ENCODE measurements at regions not wholly inside any gene's neighbourhood (a gene's known extent, or its start where the extent isn't known, plus 50 kb on each side); places are given as distances from the start of the nearest gene placed in this dataset.

DNA sequence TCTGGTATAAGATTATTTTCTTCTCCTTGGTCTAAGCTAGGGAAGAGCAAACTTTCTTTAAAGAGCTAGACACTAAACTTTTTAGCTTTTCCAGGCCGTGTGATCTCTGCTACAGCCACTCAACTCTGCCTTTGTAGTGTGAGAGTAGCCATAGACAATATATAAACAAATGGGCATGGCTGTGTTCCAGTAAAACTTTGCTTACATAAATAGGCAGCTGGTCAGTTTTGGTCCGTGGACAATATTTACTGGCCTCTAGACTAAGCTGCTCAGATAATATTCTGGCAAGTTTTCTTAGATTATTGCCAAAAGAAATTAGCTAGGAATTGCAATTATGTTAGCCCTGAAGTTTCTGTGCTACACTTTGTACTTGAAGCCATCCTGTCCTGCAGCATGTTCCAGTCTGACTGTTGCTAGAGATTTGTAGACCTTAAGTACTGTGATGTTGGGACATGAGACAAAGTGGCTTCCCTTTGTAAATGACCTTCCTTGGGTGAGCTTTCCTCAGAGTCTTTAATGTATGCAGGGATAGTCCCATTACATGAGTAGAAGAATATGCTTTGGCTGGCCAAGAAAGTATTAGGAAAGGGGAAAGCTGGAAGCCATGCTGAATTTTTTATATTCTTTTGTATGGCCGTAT lies 126.9 kb downstream of the SOX11 start:
- TF ChIP-seq TCF4 (CRISPR knock-in tag; IDR thresholded peaks at IDR 0.05; ENCODE audit: borderline replicate concordance) = no peak
- no peak for TF ChIP-seq CREB5 (CRISPR knock-in tag; IDR thresholded peaks at IDR 0.05; ENCODE audit: low read depth)
- TF ChIP-seq, protein P1, sequence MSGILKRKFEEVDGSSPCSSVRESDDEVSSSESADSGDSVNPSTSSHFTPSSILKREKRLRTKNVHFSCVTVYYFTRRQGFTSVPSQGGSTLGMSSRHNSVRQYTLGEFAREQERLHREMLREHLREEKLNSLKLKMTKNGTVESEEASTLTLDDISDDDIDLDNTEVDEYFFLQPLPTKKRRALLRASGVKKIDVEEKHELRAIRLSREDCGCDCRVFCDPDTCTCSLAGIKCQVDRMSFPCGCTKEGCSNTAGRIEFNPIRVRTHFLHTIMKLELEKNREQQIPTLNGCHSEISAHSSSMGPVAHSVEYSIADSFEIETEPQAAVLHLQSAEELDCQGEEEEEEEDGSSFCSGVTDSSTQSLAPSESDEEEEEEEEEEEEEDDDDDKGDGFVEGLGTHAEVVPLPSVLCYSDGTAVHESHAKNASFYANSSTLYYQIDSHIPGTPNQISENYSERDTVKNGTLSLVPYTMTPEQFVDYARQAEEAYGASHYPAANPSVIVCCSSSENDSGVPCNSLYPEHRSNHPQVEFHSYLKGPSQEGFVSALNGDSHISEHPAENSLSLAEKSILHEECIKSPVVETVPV (CRISPR knock-in tag; IDR thresholded peaks at IDR 0.05) = no peak
- TF ChIP-seq SNAI2 (CRISPR knock-in tag; IDR thresholded peaks at IDR 0.05) = no peak
- TF ChIP-seq, protein P2, sequence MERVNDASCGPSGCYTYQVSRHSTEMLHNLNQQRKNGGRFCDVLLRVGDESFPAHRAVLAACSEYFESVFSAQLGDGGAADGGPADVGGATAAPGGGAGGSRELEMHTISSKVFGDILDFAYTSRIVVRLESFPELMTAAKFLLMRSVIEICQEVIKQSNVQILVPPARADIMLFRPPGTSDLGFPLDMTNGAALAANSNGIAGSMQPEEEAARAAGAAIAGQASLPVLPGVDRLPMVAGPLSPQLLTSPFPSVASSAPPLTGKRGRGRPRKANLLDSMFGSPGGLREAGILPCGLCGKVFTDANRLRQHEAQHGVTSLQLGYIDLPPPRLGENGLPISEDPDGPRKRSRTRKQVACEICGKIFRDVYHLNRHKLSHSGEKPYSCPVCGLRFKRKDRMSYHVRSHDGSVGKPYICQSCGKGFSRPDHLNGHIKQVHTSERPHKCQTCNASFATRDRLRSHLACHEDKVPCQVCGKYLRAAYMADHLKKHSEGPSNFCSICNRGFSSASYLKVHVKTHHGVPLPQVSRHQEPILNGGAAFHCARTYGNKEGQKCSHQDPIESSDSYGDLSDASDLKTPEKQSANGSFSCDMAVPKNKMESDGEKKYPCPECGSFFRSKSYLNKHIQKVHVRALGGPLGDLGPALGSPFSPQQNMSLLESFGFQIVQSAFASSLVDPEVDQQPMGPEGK (CRISPR knock-in tag; IDR thresholded peaks at IDR 0.05; ENCODE audit: borderline replicate concordance) = no peak
- TF ChIP-seq ZC3H10 (CRISPR knock-in tag; IDR thresholded peaks at IDR 0.05) = no peak
- TF ChIP-seq ISL1 (CRISPR knock-in tag; IDR thresholded peaks at IDR 0.05) = no peak
- no peak for TF ChIP-seq ZNF8 (CRISPR knock-in tag; IDR thresholded peaks at IDR 0.05)
- TF ChIP-seq ARNTL (CRISPR knock-in tag; IDR thresholded peaks at IDR 0.05; ENCODE audit: borderline replicate concordance, low read depth) = no peak
- no peak for TF ChIP-seq BACH2 (CRISPR knock-in tag; IDR thresholded peaks at IDR 0.05; ENCODE audit: borderline replicate concordance)
- TF ChIP-seq ZFP3 (CRISPR knock-in tag; IDR thresholded peaks at IDR 0.05) = no peak
- ATAC-seq = no peak

DNA sequence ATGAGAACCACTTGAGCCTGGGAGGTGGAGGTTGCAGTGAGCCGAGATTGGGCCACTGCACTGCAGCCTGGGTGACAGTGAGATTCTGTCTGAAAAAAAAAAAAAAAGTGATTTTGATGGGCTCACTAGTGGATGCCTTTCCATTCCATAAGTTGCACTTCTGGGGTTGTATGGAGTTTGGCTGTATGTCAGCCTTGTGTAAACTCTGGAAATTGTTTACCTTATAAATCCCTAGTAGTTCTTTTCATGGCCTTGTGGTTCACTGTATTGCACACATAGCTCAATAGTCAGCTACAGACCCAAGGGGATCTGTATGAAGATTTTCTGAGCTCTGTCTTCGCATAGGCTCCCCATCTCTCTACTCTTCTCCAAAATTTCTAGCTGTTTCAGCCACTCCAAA lies 131.9 kb downstream of the SOX11 start:
- no peak for ATAC-seq

GRCh38 chr2:5825686-5826085 lies 133.5 kb downstream of the SOX11 start:
- ATAC-seq = no peak
- TF ChIP-seq CSDC2 (CRISPR knock-in tag; IDR thresholded peaks at IDR 0.05) = no peak
- no peak for TF ChIP-seq SNAI2 (CRISPR knock-in tag; IDR thresholded peaks at IDR 0.05)
- TF ChIP-seq, protein P3, sequence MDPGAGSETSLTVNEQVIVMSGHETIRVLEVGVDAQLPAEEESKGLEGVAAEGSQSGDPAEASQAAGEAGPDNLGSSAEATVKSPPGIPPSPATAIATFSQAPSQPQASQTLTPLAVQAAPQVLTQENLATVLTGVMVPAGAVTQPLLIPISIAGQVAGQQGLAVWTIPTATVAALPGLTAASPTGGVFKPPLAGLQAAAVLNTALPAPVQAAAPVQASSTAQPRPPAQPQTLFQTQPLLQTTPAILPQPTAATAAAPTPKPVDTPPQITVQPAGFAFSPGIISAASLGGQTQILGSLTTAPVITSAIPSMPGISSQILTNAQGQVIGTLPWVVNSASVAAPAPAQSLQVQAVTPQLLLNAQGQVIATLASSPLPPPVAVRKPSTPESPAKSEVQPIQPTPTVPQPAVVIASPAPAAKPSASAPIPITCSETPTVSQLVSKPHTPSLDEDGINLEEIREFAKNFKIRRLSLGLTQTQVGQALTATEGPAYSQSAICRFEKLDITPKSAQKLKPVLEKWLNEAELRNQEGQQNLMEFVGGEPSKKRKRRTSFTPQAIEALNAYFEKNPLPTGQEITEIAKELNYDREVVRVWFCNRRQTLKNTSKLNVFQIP (CRISPR knock-in tag; IDR thresholded peaks at IDR 0.05; ENCODE audit: borderline replicate concordance, low read depth) = no peak
- TF ChIP-seq BACH2 (CRISPR knock-in tag; IDR thresholded peaks at IDR 0.05; ENCODE audit: borderline replicate concordance) = no peak
- TF ChIP-seq OSR1 (CRISPR knock-in tag; IDR thresholded peaks at IDR 0.05) = no peak

More for the DNA sequence above, 131.9 kb downstream of the SOX11 start:
- no peak for TF ChIP-seq GLIS3 (CRISPR knock-in tag; IDR thresholded peaks at IDR 0.05)
- no peak for TF ChIP-seq ZFP3 (CRISPR knock-in tag; IDR thresholded peaks at IDR 0.05)
- TF ChIP-seq ZNF565 (CRISPR knock-in tag; conservative IDR thresholded peaks at IDR 0.05; ENCODE audit: low read depth) = no peak
- no peak for TF ChIP-seq CSDC2 (CRISPR knock-in tag; IDR thresholded peaks at IDR 0.05)
- no peak for TF ChIP-seq SNAI2 (CRISPR knock-in tag; IDR thresholded peaks at IDR 0.05)
- TF ChIP-seq ZNF8 (CRISPR knock-in tag; IDR thresholded peaks at IDR 0.05) = no peak
- no peak for TF ChIP-seq ISL1 (CRISPR knock-in tag; IDR thresholded peaks at IDR 0.05)
- TF ChIP-seq RARB (CRISPR knock-in tag; IDR thresholded peaks at IDR 0.05) = no peak
- TF ChIP-seq ARNTL (CRISPR knock-in tag; IDR thresholded peaks at IDR 0.05; ENCODE audit: borderline replicate concordance, low read depth) = no peak
- TF ChIP-seq, protein P3 (CRISPR knock-in tag; IDR thresholded peaks at IDR 0.05; ENCODE audit: borderline replicate concordance, low read depth) = no peak

GRCh38 chr2:5826979-5827655 lies 134.9 kb downstream of the SOX11 start:
- no peak for TF ChIP-seq CREB5 (CRISPR knock-in tag; IDR thresholded peaks at IDR 0.05; ENCODE audit: low read depth)
- TF ChIP-seq ZNF70 (CRISPR knock-in tag; IDR thresholded peaks at IDR 0.05) = no peak
- no peak for TF ChIP-seq TOX (CRISPR knock-in tag; IDR thresholded peaks at IDR 0.05; ENCODE audit: borderline replicate concordance)
- TF ChIP-seq ZFP30 (CRISPR knock-in tag; IDR thresholded peaks at IDR 0.05) = no peak
- ATAC-seq = no peak

Measured in SK-N-SH treated with all-trans-retinoic acid at 6 μM for 48 hours (cell line).